HG03378 (cell line): ENCODE measurements at regions not wholly inside any gene's neighbourhood (a gene's known extent, or its start where the extent isn't known, plus 50 kb on each side); places are given as distances from the start of the nearest gene placed in this dataset.

Experiments used
- ATAC-seq: cut with Tn5 transposase; IDR thresholded peaks from one replicate; pipeline ENCODE4 v1.9.1; 2021; ENCODE audit warnings: mild to moderate bottlenecking, moderate library complexity; ENCODE audit not compliant: unreplicated experiment

DNA sequence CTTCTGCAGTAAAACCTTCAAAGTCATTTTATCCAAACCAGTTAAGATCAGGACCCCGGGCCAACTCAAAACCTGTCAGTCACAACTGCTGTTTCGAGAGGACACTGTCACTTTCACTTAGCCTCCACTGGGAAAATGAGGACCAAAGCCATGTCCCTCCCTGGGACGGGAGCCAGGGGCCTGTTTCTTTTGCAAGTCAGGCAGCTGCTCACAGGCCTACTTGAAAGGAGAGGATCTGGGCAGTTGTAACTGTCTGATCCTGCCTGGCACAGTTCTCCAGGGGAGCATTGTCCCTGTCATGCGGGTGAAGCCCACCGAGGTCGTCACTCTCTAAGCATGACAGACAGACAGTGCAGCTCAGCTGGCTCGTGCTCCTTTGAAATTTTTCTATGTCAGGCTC is 276.2 kb downstream of the NPIPA8 start:
- ATAC-seq: no peak

- ATAC-seq: no peak
Observed at GRCh38 chr16:18059577-18059976, 277.0 kb downstream of the NPIPA8 start.

- ATAC-seq: no peak
Observed at GRCh38 chr16:18059089-18059488, 277.4 kb downstream of the NPIPA8 start.

DNA sequence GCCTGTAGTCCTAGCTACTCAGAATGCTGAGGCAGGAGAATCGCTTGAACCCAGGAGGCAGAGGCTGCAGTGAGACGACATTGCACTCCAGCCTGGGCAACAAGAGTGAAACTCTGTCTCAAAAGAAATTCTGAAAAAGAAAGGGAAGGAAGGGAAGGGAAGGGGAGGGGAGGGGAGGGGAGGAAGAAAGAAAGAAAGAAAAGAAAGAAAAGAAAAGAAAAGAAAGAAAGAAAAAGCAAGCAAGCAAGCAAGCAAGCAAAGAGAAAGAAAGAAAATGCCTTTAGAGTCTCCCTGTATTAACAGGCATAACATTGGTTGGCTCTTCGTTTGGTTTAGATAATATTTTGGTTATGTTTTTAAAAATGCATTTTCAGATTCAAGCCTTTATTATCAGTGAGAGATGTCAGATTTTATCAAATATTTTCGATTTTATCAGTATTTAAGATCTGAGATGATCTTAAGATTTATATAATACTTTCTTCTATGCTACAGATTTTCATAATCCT is 281.1 kb downstream of the NPIPA8 start:
- ATAC-seq: no peak

DNA sequence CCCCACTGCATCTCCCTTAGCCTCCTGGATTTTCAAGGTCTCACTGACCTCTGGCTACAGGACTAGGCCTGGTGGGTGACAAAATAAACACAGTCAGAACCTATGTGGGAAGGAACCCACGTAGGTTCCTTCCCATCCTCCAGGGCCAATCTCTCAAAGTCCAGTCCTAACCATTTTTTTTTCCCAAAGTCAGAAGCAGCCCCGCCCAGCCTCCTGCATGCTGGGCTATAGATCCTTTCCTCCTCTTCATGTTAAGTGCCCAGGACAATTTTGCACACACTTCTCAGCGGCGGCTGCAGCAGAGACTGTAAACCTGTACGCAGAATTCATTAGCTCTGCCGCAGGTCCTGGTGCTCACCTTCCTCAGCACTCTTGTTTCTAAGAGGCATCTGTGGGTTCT is 285.8 kb downstream of the NPIPA8 start:
- no peak for ATAC-seq

DNA sequence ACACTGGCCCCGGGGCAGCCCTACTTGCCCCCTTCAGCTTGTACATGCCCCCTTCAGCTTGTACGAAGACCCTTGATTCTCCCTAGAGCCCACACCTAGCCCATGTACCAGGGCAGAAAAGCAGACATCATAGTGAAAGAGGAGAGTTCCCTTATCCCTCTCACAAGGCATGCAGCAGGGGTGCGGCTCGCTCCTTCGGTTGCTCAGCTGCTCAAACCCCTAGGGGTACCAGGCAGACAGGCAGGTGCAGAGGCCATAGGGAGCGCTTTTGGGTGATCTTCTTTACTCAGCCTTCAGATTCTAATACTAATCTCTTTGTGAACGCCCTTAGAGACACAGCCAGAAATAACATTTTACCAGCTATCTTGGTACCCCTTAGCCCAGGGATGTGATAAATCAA is 286.3 kb downstream of the NPIPA8 start:
- no peak for ATAC-seq

DNA sequence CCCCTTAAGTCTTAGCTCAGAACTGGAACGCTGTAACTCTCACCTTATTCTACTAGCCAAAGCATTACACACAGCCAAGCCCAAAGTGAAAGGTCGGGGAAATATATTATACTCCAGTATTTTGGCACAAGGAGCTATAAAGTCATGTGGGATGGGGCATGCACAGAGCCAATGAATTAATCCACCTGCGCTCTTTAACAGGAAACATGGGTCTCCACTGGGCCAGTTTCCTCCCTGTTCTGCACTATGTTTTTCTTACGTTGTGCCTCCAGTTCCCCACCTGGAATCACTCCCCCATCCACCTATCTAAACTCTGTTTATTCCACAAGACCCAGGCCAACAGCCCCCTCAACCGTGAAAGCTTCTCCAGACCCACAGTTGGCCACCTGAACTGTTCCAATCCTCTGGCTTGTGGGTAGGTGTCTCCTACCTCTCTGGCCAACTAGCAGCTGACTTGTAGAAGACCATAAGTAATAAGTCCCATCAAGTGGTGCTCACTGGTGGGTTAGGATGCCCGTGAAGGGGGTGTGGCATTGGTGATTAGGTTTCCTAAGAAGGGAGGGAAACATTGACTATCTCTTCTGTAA is 286.9 kb downstream of the NPIPA8 start:
- no peak for ATAC-seq

DNA sequence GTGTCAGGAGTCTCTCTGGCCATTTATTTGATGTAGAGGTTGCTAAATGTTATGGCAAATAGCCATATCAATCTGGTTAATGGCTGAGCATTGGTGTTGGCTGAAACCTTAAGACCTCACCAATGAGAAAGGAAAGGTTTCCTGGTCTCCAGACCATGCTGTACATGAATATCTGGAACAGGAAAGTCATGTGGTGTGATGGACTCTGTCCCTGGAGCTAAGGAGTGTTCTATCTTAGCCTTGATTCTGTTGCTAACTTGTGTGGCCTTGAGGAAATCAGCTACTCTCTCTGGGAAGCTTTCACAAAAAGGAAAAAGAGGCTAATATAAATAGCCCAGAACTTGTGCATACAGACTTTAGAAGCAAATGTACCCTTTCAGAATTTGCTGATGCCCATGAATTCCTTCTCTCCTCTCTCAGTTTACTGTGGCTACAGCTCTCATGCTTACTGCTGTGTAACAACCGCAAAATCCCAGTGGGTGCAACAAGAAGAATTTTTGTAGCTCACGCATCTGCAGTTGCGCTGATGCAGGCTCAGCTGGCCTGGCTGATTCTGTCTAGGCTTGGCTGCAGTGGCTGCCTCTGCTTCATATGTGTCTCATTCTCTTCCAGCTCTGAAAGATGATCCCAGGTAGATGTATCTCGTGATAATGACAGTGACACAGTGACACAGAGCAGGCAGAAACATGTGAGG is 287.5 kb downstream of the NPIPA8 start:
- no peak for ATAC-seq

GRCh38 chr16:18047761-18048160 is 288.8 kb downstream of the NPIPA8 start:
- ATAC-seq: no peak

GRCh38 chr16:18045356-18045755 is 291.2 kb downstream of the NPIPA8 start:
- no peak for ATAC-seq

GRCh38 chr16:18041864-18042834 is 294.4 kb downstream of the NPIPA8 start:
- no peak for ATAC-seq

GRCh38 chr16:18039931-18040330 is 296.6 kb downstream of the NPIPA8 start:
- no peak for ATAC-seq

- ATAC-seq: no peak
Observed at GRCh38 chr16:18037051-18037450, 299.5 kb downstream of the NPIPA8 start.

- ATAC-seq: no peak
Observed at GRCh38 chr16:18024611-18025010, 311.9 kb downstream of the NPIPA8 start.

DNA sequence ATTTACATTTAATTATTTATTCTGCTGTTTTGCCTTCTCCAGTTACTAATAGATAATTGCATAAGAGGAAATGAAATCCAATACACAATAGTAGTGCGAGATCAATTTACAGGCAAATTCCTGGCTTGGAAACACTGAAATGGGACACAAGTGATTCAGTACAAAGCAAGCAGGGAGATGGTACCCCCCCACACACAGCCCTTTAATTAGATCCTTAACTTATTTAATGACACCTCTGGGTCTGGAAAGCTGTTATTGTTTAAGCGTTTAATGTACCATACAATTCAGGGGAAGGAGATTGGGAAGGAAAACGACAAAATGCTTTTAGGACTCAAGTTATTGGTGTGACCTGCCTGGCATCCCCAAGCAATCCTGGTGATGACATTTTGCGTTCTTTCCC is 318.2 kb downstream of the NPIPA8 start:
- no peak for ATAC-seq

- ATAC-seq: no peak
Observed at GRCh38 chr16:18013863-18014262, 322.7 kb downstream of the NPIPA8 start.

DNA sequence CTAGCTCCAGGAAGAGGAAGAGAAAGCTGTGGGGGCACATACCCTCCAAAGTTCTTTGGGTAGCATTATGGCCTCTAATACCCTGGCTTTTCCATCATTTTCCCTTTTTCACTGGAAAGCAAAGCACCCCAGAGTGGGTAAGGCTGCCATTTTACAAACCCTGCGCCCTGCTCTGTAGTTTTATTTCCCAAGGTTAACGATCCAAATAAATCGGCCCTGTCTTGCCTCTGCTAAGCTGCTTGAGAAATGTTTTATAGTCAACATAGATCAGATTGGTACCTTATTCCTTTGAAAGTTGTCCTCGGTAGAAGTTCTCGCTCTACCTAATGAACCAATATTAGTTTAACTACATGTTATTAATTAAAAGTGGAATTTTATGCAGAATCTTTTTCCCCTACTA is 328.2 kb downstream of the NPIPA8 start:
- no peak for ATAC-seq

DNA sequence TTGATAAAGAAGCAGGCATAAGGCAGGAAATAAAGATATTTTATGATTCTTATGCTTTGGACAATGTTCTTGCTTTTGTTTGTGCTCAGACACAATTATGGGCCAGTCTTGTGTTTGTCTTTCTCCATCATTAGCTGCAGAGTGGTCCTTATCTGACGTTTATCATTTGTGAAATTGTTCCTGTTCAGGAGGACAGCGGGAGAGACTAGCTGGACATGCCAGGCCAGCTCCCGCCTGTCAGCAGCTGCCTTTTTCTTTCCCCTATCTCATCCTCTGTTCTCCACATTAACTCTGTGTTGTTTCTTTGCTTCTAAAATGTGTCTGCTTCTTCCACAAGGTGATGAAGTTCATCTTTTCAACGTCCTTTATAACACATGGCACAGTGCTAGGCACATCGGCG is 333.5 kb downstream of the NPIPA8 start:
- no peak for ATAC-seq

GRCh38 chr16:17998996-17999395 is 337.5 kb downstream of the NPIPA8 start:
- ATAC-seq: no peak

DNA sequence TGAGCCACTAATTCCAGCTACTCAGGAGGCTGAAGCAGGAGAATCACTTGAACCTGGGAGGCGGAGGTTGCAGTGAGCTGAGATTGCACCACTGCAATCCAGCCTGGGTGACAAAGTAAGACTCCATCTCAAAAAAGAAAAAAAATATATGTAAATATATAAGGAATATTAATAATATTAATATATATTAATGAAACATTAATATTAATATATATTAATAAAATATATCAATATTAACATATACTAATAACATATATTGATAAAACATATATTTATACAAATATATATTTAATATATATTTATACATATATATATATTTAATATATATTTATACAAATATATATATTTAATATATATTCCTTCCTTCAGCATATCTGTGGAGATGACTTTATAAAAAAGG is 338.0 kb downstream of the NPIPA8 start:
- no peak for ATAC-seq

DNA sequence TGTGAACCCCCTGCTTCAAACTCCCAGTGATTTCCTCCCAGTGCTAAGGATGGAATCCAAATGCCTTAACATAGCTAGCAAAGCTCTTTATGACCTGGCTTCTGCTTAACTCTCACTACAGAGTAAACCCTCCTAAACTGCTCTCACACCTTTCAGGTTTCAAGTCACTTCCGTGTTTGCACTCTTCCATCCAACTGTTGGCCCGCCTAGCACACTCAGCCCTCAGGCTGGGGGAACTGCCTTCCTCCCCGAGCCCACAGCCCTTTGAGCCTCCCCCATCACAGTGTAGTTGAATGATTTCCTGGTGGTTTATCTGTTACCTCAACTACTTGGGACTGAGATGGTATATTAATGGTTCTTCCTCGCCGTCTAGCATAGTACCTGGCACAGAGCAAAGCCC is 342.5 kb downstream of the NPIPA8 start:
- no peak for ATAC-seq

DNA sequence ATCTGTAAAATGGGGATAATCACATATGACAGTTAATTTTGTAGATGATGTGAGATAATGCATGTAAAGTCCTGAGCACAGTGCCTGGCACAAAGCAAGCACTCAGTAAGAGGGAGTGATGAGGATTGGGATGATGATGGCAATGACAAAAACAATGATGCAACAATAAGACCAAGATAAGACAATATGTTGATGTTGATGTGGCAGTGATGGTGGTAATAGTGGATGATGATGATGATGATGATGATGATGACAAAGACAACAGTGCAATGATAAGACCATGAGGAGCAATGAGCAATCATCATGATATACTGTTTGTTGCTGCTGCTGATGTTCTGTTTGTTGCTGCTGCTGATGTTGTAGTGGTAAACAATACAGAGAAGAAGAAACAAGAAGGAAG is 344.1 kb downstream of the NPIPA8 start:
- ATAC-seq: no peak
